Activated naive CD4-positive, alpha-beta T cell treated with anti-CD3 and anti-CD28 coated beads, Interleukin-2, amount 50 U/mL, for 24 hours (primary cell): ENCODE measurements at regions not wholly inside any gene's neighbourhood (a gene's known extent, or its start where the extent isn't known, plus 50 kb on each side); places are given as distances from the start of the nearest gene placed in this dataset.
A peak's percentile ranks its signal among the peaks of the same experiment; 100 is the strongest.

Experiments
- H3K27ac Mint-ChIP-seq: one replicate; pipeline ENCODE4 v1.8.0; 2021; ENCODE audit warnings: mild to moderate bottlenecking, mixed read lengths
- H3K27me3 Mint-ChIP-seq: one replicate; pipeline ENCODE4 v1.8.0; 2021; ENCODE audit warnings: mixed read lengths
- H3K36me3 Mint-ChIP-seq: one replicate; pipeline ENCODE4 v1.8.0; 2021; ENCODE audit warnings: mixed read lengths
- H3K4me1 Mint-ChIP-seq: one replicate; pipeline ENCODE4 v1.8.0; 2021; ENCODE audit warnings: mixed read lengths
- H3K4me3 Mint-ChIP-seq: one replicate; pipeline ENCODE4 v1.8.0; 2021; ENCODE audit warnings: mild to moderate bottlenecking, mixed read lengths
- H3K9me3 Mint-ChIP-seq: one replicate; pipeline ENCODE4 v1.8.0; 2021; ENCODE audit warnings: mixed read lengths

DNA sequence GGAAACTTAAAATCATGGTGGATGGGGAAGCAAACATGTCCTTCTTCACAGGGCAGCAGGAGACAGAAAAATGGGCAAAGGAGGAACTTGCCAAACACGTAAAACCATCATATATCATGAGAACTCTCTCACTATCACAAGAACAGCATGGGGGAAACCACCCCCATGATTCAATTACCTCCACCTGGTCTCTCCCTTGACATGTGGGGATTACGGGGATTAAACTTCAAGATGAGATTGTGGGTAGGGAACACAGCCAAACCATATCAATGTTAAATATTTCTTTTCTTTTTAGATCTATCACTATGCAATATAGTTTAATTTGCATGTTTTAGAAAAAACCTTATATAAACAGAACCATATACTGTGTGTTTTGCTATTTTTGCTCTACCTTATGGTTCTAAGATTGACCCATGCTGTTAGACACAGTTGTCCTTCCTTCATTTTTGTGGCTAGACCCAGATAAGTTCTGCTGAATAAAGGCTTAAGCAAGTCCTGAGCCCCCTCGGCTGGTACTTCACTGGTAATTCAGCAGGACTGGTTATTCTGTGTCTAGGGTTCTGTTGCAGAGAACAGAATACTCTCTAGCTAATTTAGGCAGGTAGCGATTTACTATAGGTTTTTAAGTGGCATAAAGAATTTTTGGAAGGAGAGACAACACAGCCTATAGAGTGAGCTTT lies 253.7 kb upstream of the HMGA2 start:
- Mint-ChIP-seq H3K36me3 (peaks cover 1% of the 10 kb centered on the region), H3K27me3 (peaks cover 20% of the 10 kb centered on the region), H3K4me1 (no peaks in the 10 kb centered on the region), H3K27ac (no peak overlapping the region), H3K4me3 (no peak overlapping the region), H3K9me3 (peaks cover 19% of the 10 kb centered on the region)

DNA sequence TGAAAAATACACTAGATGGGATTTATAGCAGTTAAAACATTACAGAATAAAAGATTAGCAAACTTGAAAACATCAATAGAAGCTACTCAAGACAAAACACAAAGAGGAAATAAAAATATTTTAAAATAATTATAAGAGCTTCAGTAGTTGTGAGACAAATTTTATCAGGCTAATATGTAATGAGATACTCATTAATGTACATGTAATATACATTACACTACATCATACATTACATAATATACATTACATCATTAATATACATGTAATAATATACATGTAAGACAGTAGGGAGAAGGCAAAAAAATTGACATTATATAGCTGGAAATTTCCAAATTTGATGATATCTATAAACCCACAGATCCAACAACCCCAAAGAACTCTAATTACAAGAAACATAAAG lies 249.4 kb upstream of the HMGA2 start:
- Mint-ChIP-seq H3K27ac (no peak overlapping the region), H3K27me3 (peaks cover 15% of the 10 kb centered on the region), H3K36me3 (peaks cover 1% of the 10 kb centered on the region), H3K4me1 (no peaks in the 10 kb centered on the region), H3K9me3 (peaks cover 30% of the 10 kb centered on the region), H3K4me3 (no peak overlapping the region)

DNA sequence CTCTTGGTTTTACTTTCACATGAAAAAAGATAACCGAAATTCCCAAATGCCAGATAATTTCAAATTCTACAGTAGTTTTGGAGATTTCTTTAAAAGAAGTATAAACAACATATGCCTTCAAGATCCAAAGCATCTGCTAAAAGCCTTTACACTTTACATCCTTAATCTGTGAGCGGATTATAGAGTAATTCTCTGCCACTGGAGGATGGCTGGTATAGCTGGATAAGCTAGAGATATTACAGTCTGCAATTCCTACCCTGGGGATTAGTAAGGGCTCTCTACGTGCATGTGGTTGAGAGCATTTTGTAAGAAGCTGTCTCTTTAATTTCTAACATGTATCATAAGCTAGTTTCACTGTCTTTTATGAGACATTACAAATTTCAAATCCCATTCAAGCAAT lies 240.3 kb upstream of the HMGA2 start:
- peaks cover 3% of the 10 kb centered on the region for H3K27me3 Mint-ChIP-seq
- H3K36me3 Mint-ChIP-seq: no peaks in the 10 kb centered on the region
- H3K9me3 Mint-ChIP-seq: peaks cover 1% of the 10 kb centered on the region
- H3K4me1 Mint-ChIP-seq: no peaks in the 10 kb centered on the region
- no peak overlapping the region for H3K27ac Mint-ChIP-seq
- H3K4me3 Mint-ChIP-seq: no peak overlapping the region

DNA sequence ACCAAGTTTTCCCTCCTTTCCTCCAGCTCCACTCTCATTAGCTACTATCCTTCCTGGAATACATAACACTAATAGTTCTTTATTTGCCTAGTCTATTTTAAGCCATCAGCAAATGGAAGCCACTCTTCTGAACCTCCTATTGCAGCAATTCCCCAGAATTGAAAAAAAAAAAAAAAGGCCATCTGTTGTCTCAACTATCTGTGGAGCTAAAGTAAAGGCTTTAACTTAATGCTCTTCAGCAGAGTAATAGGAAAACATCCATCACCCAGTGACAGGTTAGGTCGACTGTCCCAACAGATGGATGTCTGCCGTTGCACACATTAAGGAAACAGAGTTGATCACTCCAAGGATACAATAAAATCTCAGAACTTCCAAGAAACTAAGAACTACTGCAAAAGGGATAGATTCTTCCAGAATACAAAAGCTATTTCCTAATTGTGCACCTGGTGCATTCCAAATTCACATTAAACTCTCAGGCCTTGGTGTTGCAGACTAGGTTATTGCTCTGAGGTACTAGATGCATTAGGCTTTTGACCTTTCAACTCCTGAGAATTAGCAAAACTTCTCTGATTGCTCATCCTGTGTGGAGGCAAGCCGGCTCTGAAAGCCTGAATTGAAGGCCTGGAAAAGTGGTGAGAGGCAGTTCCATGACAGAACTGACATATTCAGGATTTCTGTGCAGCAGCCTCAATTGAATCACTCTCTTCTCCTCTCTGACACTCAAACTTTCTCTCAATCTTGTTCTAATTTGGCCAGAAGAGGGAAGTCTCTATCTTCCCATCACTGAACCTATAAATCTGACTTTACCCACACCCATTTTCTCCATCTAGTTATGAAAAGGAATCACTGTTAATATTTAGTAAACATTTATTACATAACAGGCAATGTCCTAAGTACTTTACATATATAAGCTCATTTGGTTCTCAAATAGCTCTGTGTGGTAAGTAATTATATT lies 238.4 kb upstream of the HMGA2 start:
- Mint-ChIP-seq H3K27ac (no peak overlapping the region), H3K36me3 (no peaks in the 10 kb centered on the region), H3K27me3 (peaks cover 1% of the 10 kb centered on the region), H3K4me3 (no peak overlapping the region), H3K4me1 (no peaks in the 10 kb centered on the region), H3K9me3 (no peaks in the 10 kb centered on the region)

DNA sequence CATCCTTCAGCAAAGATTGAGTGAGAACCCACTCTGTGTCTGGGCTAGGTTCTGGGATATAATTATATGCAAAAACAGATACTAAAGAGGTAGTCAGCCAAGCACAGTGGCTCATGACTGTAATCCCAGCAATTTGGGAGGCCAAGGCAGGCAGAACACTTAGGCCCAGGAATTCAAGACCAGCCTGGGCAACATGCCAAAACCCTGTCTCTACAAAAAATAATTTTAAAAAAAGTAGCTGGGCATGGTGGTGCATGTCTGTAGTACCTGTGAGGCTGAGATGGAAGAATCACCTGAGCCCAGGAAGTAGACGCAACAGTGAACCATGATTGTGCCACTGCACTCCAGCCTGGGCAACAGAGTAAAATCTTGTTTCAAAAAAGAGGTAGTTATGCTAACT lies 237.5 kb upstream of the HMGA2 start:
- Mint-ChIP-seq H3K27ac (no peak overlapping the region), H3K9me3 (no peaks in the 10 kb centered on the region), H3K36me3 (no peaks in the 10 kb centered on the region), H3K4me1 (no peaks in the 10 kb centered on the region), H3K27me3 (peaks cover 3% of the 10 kb centered on the region), H3K4me3 (no peak overlapping the region)

DNA sequence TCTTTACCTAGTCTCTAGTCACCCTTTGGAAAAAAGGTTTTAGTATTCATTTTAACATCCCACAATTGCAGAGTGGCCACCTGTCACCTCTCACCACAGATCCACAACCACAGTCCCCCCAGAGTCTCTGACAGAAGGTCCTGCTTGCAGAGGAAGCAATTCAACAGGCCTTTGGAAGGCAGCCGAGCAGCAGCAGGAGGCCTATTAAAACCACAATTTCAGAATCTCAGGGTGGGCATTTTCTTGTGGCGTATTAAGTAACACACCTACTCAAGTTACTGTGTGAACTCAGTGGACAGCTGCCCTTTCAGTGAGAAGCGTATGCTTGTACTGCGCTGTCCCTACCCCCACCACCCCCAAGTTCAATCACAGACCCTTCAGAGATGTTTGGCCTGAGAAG lies 234.0 kb upstream of the HMGA2 start:
- Mint-ChIP-seq H3K27me3 (peaks cover 10% of the 10 kb centered on the region), H3K4me3 (no peak overlapping the region), H3K9me3 (no peaks in the 10 kb centered on the region), H3K27ac (no peak overlapping the region), H3K4me1 (no peaks in the 10 kb centered on the region), H3K36me3 (no peaks in the 10 kb centered on the region)

DNA sequence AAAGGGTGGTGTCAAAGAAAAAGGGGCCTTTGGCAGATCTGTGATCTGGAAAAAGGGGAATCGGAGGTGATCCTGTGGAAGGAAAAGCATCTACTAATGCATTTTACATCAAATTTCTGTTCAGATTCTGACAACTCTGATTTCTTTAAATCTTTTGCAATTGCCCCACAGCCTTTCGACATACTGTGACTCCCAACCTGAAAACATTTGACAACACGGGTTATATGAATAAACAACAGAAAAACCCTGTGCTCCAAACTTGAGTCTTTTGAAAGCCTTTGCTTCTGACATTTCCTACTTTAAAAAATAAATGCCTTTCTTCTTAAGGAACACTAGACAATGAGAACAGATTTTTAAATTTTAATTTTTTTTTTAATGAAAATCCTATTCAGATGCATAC lies 231.9 kb upstream of the HMGA2 start:
- peaks cover 14% of the 10 kb centered on the region for H3K27me3 Mint-ChIP-seq

DNA sequence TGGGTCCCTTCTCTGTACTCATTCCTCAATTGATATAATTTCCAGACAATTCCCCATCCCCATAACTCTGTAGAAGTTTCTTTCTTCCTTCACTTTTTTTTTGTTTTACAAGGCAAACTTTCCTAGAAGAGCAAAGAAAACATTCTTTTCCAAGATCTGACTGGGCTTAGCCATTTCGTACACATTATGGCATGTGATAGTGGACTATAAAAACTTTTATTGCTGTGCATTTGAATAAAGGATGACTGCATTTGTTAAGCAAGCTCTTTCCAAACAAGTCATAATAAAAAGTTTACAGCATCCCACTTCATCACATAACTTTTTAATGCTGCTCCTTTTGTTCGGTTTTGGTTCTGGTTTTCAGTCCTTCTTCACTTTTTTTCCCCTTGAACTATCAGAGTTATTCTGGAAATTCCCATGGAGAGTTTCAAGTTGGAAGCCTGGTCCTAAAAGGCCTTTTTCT lies 231.0 kb upstream of the HMGA2 start:
- H3K4me1 Mint-ChIP-seq: no peaks in the 10 kb centered on the region
- no peaks in the 10 kb centered on the region for H3K9me3 Mint-ChIP-seq
- H3K27ac Mint-ChIP-seq: no peak overlapping the region
- no peak overlapping the region for H3K4me3 Mint-ChIP-seq
- H3K27me3 Mint-ChIP-seq: peaks cover 13% of the 10 kb centered on the region
- no peaks in the 10 kb centered on the region for H3K36me3 Mint-ChIP-seq

More for the DNA sequence above, 231.9 kb upstream of the HMGA2 start:
- Mint-ChIP-seq H3K9me3 (no peaks in the 10 kb centered on the region), H3K4me3 (no peak overlapping the region), H3K36me3 (no peaks in the 10 kb centered on the region), H3K4me1 (no peaks in the 10 kb centered on the region), H3K27ac (no peak overlapping the region)

DNA sequence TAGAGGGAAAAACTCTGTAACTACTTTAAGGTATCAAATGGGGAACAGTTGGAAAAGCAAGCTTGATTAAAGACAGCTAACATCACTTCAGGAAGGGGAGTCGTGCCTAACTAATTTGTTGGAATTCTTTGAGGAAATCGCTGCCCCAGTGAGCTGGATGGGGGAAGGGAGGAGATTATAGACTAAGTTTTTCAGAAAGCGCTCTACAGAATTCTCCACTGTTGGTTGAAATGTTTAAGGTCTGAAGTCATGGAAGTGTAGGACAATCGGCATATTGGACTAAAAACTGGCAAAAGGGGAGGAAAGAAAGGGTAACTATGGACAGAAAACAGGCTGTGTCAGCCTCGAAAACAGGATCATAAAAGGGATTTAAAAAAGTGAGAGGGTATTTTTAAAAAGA lies 229.9 kb upstream of the HMGA2 start:
- no peak overlapping the region for H3K4me3 Mint-ChIP-seq
- no peak overlapping the region for H3K27ac Mint-ChIP-seq
- no peaks in the 10 kb centered on the region for H3K4me1 Mint-ChIP-seq
- H3K27me3 Mint-ChIP-seq: peaks cover 15% of the 10 kb centered on the region
- no peaks in the 10 kb centered on the region for H3K36me3 Mint-ChIP-seq
- H3K9me3 Mint-ChIP-seq: no peaks in the 10 kb centered on the region

DNA sequence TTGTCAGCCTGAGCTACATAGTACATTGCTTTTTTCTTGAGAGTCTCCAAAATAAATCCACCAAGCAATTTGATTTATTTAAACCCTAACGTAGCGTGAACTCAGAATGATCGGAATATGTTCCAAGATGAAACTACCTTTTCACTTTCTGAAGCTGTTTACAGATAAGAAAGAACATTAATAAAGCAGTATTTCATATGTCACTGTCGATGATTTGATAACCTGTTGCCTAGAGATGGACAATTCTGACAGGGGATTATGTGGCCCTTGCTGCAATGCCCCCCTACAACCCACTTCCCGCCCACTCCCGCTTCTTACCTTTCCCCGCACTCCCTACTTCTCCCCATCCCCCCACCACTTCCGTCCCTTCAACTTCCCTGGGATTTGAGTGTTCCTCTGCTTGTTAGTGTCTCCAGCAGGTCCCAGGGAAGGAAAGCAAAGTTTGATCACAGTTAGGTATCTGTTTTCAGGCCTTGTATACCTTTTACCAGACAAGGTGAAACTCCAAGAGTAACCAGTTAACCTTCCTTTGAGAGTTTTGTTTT lies 229.2 kb upstream of the HMGA2 start:
- no peaks in the 10 kb centered on the region for H3K4me1 Mint-ChIP-seq
- peaks cover 16% of the 10 kb centered on the region for H3K27me3 Mint-ChIP-seq
- H3K4me3 Mint-ChIP-seq: no peak overlapping the region
- H3K36me3 Mint-ChIP-seq: no peaks in the 10 kb centered on the region
- no peak overlapping the region for H3K27ac Mint-ChIP-seq
- H3K9me3 Mint-ChIP-seq: no peaks in the 10 kb centered on the region

DNA sequence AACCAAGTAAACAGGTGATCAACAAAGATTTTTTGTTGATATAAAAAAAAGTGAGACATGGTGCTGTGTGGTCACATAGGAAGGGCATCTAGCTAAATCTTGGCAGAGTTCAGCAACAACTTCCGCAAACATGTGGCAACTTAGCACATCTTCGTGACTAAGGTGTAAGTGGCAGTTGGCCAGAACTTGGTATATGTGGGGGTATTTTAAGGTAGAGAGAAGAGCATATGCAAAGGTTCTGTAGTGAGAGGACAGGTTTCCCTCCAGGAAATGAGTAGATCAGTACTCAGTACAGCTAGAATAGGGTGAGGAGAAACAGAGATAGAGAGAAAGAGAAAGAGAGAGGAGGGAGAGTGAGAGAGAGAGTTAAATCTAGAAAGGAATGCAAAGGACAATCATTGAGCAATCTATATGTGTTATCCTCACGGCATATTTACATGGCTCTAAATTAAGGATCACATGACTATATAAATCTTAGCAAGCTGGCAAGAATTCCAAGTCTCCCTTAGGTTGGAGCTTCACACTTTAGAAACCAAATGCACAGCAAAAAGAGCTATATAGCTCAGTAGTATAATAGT lies 227.7 kb upstream of the HMGA2 start:
- H3K27ac Mint-ChIP-seq: peak overlapping the region; percentile 56

DNA sequence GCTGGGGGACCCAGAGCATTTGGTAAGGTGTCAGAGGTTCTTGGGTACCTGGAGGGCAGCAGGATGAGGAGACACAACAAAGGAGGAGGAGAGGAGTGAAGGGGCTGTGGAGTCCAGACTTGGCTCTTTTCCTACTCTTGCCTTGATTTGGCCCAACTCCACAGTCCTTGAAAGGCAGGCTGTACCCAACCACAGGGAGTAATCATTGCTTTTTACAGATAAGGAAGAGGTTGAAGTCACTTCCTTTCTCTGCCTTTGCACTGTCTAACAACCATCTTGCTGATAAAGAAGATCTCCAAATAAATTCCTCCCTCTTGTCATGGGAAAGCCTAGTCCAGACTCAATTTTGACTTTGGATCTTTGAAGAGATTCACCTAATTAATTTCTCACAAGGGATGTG lies 226.8 kb upstream of the HMGA2 start:
- Mint-ChIP-seq H3K9me3 (no peaks in the 10 kb centered on the region), H3K36me3 (no peaks in the 10 kb centered on the region), H3K27me3 (peaks cover 28% of the 10 kb centered on the region), H3K4me1 (no peaks in the 10 kb centered on the region), H3K27ac (no peak overlapping the region), H3K4me3 (no peak overlapping the region)

More for the DNA sequence above, 227.7 kb upstream of the HMGA2 start:
- H3K9me3 Mint-ChIP-seq: no peaks in the 10 kb centered on the region
- no peaks in the 10 kb centered on the region for H3K4me1 Mint-ChIP-seq
- H3K36me3 Mint-ChIP-seq: no peaks in the 10 kb centered on the region
- H3K27me3 Mint-ChIP-seq: peaks cover 21% of the 10 kb centered on the region
- H3K4me3 Mint-ChIP-seq: no peak overlapping the region

DNA sequence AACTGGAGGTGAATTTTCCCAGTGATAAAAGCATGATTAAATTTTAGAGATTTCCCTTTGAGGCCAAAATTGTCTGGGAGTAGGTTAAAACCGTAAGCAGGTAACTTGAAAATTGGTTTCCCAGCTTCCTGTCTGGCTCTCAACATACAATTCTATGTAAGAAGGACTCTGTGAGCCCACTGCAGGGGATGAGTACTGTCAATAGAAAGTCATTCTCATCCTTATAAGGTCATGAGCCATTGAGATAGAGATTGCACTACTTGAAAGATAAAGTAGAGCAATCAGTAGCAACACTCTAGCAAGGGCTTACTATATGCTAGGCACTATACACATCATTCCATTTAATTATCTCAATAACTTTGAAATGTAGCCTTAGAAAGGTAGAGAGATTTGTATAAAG lies 225.6 kb upstream of the HMGA2 start:
- H3K4me1 Mint-ChIP-seq: no peaks in the 10 kb centered on the region
- H3K27ac Mint-ChIP-seq: no peak overlapping the region
- H3K9me3 Mint-ChIP-seq: no peaks in the 10 kb centered on the region
- H3K27me3 Mint-ChIP-seq: peaks cover 28% of the 10 kb centered on the region
- H3K36me3 Mint-ChIP-seq: no peaks in the 10 kb centered on the region
- no peak overlapping the region for H3K4me3 Mint-ChIP-seq

DNA sequence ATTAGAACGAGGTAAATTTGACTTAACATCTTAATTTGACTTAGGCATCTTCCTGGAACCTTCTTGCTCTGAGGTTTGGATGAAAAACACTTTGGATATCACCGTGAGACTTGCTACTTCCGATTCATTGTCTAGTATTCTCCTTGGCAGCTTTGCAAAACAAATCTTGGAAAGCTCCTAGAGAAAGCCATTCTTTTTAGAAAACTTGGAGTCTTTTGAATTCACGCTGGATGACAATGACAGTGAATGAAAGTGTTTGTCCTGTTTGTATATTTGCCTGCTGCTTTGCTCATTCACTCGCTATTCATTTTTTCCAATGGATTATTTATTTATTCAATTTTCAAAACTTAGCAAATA lies 222.1 kb upstream of the HMGA2 start:
- Mint-ChIP-seq H3K27ac (no peak overlapping the region), H3K4me3 (no peak overlapping the region), H3K36me3 (no peaks in the 10 kb centered on the region), H3K9me3 (no peaks in the 10 kb centered on the region), H3K4me1 (no peaks in the 10 kb centered on the region), H3K27me3 (peaks cover 22% of the 10 kb centered on the region)

DNA sequence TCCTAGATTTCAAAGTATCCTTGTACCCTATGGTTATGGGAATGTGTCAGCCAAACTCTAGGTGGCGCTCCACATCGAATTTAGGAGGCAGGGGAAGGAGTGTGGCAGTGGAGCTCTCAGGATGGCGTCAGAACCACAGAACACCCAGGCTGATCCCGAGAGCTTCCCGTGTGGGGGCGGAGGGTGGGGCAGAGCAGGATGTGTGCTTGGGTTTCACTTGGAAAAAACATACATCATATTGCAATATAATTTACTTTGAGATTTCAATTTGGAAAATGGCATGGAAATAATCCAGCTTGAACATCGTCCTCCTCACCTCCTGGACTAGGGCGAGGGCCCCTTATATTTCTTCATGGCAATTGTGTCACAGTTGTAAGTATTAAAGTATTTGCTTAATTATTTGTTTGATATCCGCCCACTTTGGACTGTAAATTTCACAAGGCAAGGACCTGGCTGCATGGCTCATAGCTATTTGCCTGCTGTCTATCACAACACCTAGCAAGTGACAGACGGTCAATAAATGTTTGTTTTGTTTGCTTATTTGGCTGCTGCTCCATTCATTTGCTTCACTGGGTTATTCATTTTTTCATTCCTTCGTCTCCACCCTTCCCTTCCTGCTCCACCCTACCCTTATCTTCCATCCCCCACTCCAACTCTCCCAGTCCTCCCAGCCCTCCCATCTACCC lies 221.5 kb upstream of the HMGA2 start:
- H3K4me3 Mint-ChIP-seq: no peak overlapping the region
- no peaks in the 10 kb centered on the region for H3K9me3 Mint-ChIP-seq
- no peaks in the 10 kb centered on the region for H3K4me1 Mint-ChIP-seq
- no peak overlapping the region for H3K27ac Mint-ChIP-seq
- H3K36me3 Mint-ChIP-seq: no peaks in the 10 kb centered on the region
- peaks cover 25% of the 10 kb centered on the region for H3K27me3 Mint-ChIP-seq
